Body of pancreas (tissue), 4 donors: ENCODE measurements at regions not wholly inside any gene's neighbourhood (a gene's known extent, or its start where the extent isn't known, plus 50 kb on each side); places are given as distances from the start of the nearest gene placed in this dataset.

Source experiments
- ATAC-seq: fragments of 150-250 bp; one replicate; pipeline ENCODE4 v1.9.1; 2016
- DNase-seq, 4 donors: peaks; one replicate each; pipeline ENCODE4 v3.0.0-alpha.2; 2019
- H3K27ac ChIP-seq, 4 donors: fragments of 200-600 bp; sonication (generic); 1 replicate in 3 of 4; 2 replicates in 1 of 4; pipeline versions ENCODE4 v1.5.1 to v1.6.1; 2016 to 2019; ENCODE audit warnings: mild to moderate bottlenecking in 1 of 4, mixed read lengths in 1 of 4, moderate library complexity in 1 of 4
- H3K27me3 ChIP-seq, 2 donors: fragments of 200-600 bp; sonication (generic); one replicate each; pipeline ENCODE4 v1.6.0; 2016; ENCODE audit warnings: mild to moderate bottlenecking in 1 of 2
- H3K36me3 ChIP-seq, 2 donors: fragments of 200-600 bp; sonication (generic); replicated peaks in 1 of 2; 2 replicates each; pipeline ENCODE4 v1.5.1; 2016; ENCODE audit warnings: low read depth in 2 of 2; ENCODE audit not compliant: insufficient read depth in 1 of 2
- H3K4me1 ChIP-seq: fragments of 200-600 bp; sonication (generic); one replicate; pipeline ENCODE4 v1.6.0; 2016
- H3K4me3 ChIP-seq, 2 donors: fragments of 200-600 bp; sonication (generic); 1 replicate in 1 of 2; 2 replicates in 1 of 2; pipeline ENCODE4 v1.5.1; 2016 to 2019
- H3K9me3 ChIP-seq, 3 donors: fragments of 200-600 bp; sonication (generic); 1 replicate in 2 of 3; 2 replicates in 1 of 3; pipeline ENCODE4 v1.5.1; 2016
- CTCF ChIP-seq, 7 experiments: fragments of 450-650 bp in 4 of 7; fragments of 200-600 bp in 3 of 7; sonication (generic) in 3 of 7; IDR thresholded peaks; one replicate each; pipeline ENCODE4 v1.5.1; 2016 to 2019; ENCODE audit warnings: antibody characterized with exemption in 7 of 7
- POLR2A ChIP-seq, 3 donors: fragments of 450-650 bp; IDR thresholded peaks; one replicate each; pipeline ENCODE4 v1.6.1; 2016; ENCODE audit warnings: antibody characterized with exemption in 3 of 3, mild to moderate bottlenecking in 2 of 3
- WGBS, 2 donors: methylation state at CpG; one replicate each; pipeline ENCODE4 v1.1.5; 2017; 5-methylcytosine and 5-hydroxymethylcytosine counted together
- intact Hi-C: fragments of 100-400 bp; cut with DNase I; formaldehyde crosslinking; loops from one replicate; pipeline ENCODE4 v1.15.1; 2023

- Histone ChIP-seq H3K4me3 (no peak overlapping the region), H3K27ac (no peak overlapping the region), H3K9me3 (no peaks in the 10 kb centered on the region), H3K36me3 (no peaks in the 10 kb centered on the region), H3K27me3 (no peaks in the 10 kb centered on the region), H3K4me1 (no peaks in the 10 kb centered on the region)
- ATAC-seq: no peak
- TF ChIP-seq POLR2A (IDR thresholded peaks at IDR 0.05): no peak
- TF ChIP-seq CTCF (IDR thresholded peaks at IDR 0.05): no peak
- 89 to 95% methylated on average over 5 of the region's 5 CpGs for WGBS, 2 donors
- intact Hi-C loops: no loop called here
- no peak for DNase-seq
These were observed 580.7 kb upstream of the GJE1 start for GRCh38 chr6:141552031-141552430.

- Histone ChIP-seq H3K36me3 (no peaks in the 10 kb centered on the region), H3K27me3 (no peaks in the 10 kb centered on the region), H3K4me3 (no peak overlapping the region), H3K9me3 (no peaks in the 10 kb centered on the region), H3K4me1 (no peaks in the 10 kb centered on the region), H3K27ac (no peak overlapping the region)
- intact Hi-C loops: no loop called here
- TF ChIP-seq POLR2A (IDR thresholded peaks at IDR 0.05) (no peak), CTCF (IDR thresholded peaks at IDR 0.05) (no peak)
- WGBS, 2 donors: 58 to 89% methylated on average over 2 of the region's 2 CpGs
- ATAC-seq: no peak
- DNase-seq: no peak
These were observed 581.4 kb upstream of the GJE1 start for GRCh38 chr6:141551318-141551717.

- Histone ChIP-seq H3K4me3 (no peak overlapping the region), H3K9me3 (no peaks in the 10 kb centered on the region), H3K27me3 (no peaks in the 10 kb centered on the region), H3K36me3 (no peaks in the 10 kb centered on the region), H3K27ac (no peak overlapping the region), H3K4me1 (no peaks in the 10 kb centered on the region)
- TF ChIP-seq POLR2A (IDR thresholded peaks at IDR 0.05) (no peak), CTCF (IDR thresholded peaks at IDR 0.05) (no peak)
- intact Hi-C loops: no loop called here
- ATAC-seq (no peak), DNase-seq (no peak)
- 70 to 74% methylated on average over 1 of the region's 1 CpG for WGBS, 2 donors
These were observed 582.3 kb upstream of the GJE1 start for GRCh38 chr6:141550471-141550870.

- H3K27me3 ChIP-seq: no peaks in the 10 kb centered on the region
- no peak overlapping the region for H3K27ac ChIP-seq
- H3K36me3 ChIP-seq: no peaks in the 10 kb centered on the region
- H3K9me3 ChIP-seq: no peaks in the 10 kb centered on the region
- intact Hi-C loops: no loop called here
- 63 to 70% methylated on average over 2 of the region's 2 CpGs for WGBS, 2 donors
- TF ChIP-seq CTCF (IDR thresholded peaks at IDR 0.05) (no peak), POLR2A (IDR thresholded peaks at IDR 0.05) (no peak)
- ATAC-seq (no peak), DNase-seq (no peak)
- no peak overlapping the region for H3K4me3 ChIP-seq
- H3K4me1 ChIP-seq: no peaks in the 10 kb centered on the region
These were observed 583.8 kb upstream of the GJE1 start for GRCh38 chr6:141548966-141549365.

- intact Hi-C loops: no loop called here
- TF ChIP-seq POLR2A (IDR thresholded peaks at IDR 0.05) (no peak), CTCF (IDR thresholded peaks at IDR 0.05) (no peak)
- no peak overlapping the region for H3K4me3 ChIP-seq
- ATAC-seq (no peak), DNase-seq (no peak)
- H3K4me1 ChIP-seq: no peaks in the 10 kb centered on the region
- no peaks in the 10 kb centered on the region for H3K27me3 ChIP-seq
- no peaks in the 10 kb centered on the region for H3K36me3 ChIP-seq
- H3K27ac ChIP-seq: no peak overlapping the region
- 52 to 61% methylated on average over 1 of the region's 1 CpG for WGBS, 2 donors
- H3K9me3 ChIP-seq: no peaks in the 10 kb centered on the region
These were observed 591.0 kb upstream of the GJE1 start for GRCh38 chr6:141541581-141542324.
